ENCODE measurements at regions not wholly inside any gene's neighbourhood (a gene's known extent, or its start where the extent isn't known, plus 50 kb on each side); places are given as distances from the start of the nearest gene placed in this dataset.
"Not testable (repeated sequence)": the region's sequence is repeated elsewhere in the genome, so short reads cannot be mapped to it uniquely, and the experiment has no call there.

DNA sequence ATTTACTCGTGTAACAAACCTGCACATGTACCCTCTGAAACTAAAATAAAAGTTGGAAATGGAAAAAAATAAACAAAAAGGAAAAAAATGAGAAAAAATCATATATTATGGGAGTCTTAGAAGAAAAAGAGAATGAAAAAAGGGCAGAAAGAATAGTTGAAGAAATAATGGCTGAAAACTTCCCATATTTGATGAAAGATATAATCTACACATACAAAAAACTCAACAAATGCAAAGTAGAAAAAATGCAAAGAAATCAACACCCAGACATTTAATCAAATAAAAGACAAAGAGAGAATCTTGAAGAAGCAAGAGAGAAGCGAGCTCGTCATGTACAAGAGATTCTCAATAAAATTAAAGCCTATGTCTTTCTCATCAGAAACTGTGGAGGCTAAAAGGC, 73.8 kb downstream of the SLC25A46 start:
- intact Hi-C loops (cut with micrococcal nuclease) = no loop called here

GRCh38 chr5:110815916-110816605, 77.3 kb downstream of the SLC25A46 start:
- intact Hi-C loops (cut with micrococcal nuclease) = no loop called here

GRCh38 chr5:110817459-110817858, 78.7 kb downstream of the SLC25A46 start:
- intact Hi-C loops (cut with micrococcal nuclease) = no loop called here

DNA sequence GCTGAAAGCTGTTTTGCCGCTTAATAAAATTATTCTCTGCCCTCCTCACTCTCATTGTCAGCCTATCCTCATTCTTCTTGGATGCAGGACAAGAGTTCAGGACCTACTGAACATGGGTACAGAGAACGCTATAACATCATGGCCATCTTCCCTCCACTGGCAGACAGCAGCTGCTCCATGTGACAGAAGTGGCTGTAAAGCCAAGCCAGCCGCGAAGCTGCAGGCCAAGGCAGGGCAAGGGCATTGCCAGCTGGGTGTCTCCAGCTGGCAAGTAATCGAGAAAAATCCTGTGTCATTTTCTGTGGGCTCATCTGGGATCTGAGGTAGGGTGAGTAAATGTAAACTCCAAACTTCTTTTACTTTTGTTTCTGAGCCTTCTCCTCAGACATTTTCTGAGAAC, 84.8 kb downstream of the SLC25A46 start:
- intact Hi-C loops (cut with micrococcal nuclease) = no loop called here

- intact Hi-C loops (cut with micrococcal nuclease) = no loop called here
Measured at GRCh38 chr5:110824936-110825441, 86.2 kb downstream of the SLC25A46 start.

- intact Hi-C loops (cut with micrococcal nuclease) = no loop called here
Measured at GRCh38 chr5:110832683-110833082, 93.9 kb downstream of the SLC25A46 start.

GRCh38 chr5:110834933-110835332, 96.1 kb downstream of the SLC25A46 start:
- intact Hi-C loops (cut with micrococcal nuclease) = loop anchor here (1.0 kb wide), 1 partner anchor 81 kb away; no protein-coding TSS in a partner anchor

DNA sequence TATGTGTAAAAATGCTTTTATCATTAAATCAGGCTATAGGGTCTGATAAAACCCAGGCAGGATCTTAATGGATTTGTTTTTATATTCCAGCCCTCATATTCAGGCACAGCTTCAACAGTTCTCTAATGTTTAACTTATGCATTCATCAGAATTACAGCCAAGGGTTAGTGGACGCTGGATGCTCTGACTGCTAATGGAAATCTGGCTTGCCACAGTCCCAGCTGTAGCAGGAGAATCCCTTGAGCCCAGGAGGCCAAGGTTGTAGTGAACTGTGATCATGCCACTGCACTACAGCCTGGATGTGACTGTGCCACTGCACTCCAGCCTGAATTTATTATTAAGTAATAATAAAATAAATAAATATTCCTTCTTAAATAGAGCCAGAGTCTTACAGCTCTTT, 98.0 kb downstream of the SLC25A46 start:
- intact Hi-C loops (cut with micrococcal nuclease) = no loop called here

- intact Hi-C loops (cut with micrococcal nuclease) = not testable (repeated sequence)
Measured at GRCh38 chr5:110838357-110838756, 99.5 kb downstream of the SLC25A46 start.

GRCh38 chr5:110838961-110839360, 100.2 kb downstream of the SLC25A46 start:
- intact Hi-C loops (cut with micrococcal nuclease) = no loop called here

- intact Hi-C loops (cut with micrococcal nuclease) = no loop called here
Measured at GRCh38 chr5:110840347-110840960, 101.6 kb downstream of the SLC25A46 start.

DNA sequence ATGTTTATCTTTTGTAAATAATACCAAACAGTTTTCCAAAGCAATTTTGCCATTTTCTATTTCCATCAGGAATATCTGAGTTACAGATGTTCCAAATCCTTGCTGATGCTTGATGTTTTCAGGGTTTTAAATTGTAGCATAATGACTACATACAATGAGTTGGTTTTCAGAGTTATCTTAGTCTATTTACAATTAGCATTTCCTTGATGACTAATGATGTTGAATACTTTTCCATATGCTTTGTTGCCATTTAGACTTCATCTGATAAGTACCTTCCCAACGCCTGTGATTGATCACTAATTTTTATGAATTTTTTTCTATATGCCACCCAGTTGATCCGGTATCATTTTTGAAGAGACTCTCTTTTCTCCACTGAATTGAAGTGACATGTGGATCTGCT, 102.3 kb downstream of the SLC25A46 start:
- intact Hi-C loops (cut with micrococcal nuclease) = no loop called here

GRCh38 chr5:110842948-110843347, 104.1 kb downstream of the SLC25A46 start:
- intact Hi-C loops (cut with micrococcal nuclease) = no loop called here

DNA sequence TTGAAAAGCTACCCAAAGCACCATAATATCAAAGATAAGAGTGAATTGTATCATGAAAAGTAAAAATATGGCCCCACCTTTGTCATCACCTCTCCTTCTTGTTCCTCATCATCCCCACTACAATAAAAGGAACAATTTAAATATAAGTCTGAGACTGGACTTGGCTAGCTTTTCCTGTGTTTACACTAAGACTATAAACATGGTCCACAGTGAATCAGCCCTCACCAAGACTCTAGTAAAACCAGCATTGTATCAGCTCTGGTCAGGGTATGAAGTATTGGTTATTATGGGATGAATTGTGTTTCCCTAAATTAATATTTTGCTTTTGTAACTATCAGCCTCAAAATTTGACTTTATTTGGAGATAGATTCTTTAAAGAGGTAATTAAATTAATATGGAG, 105.4 kb downstream of the SLC25A46 start:
- intact Hi-C loops (cut with micrococcal nuclease) = no loop called here

DNA sequence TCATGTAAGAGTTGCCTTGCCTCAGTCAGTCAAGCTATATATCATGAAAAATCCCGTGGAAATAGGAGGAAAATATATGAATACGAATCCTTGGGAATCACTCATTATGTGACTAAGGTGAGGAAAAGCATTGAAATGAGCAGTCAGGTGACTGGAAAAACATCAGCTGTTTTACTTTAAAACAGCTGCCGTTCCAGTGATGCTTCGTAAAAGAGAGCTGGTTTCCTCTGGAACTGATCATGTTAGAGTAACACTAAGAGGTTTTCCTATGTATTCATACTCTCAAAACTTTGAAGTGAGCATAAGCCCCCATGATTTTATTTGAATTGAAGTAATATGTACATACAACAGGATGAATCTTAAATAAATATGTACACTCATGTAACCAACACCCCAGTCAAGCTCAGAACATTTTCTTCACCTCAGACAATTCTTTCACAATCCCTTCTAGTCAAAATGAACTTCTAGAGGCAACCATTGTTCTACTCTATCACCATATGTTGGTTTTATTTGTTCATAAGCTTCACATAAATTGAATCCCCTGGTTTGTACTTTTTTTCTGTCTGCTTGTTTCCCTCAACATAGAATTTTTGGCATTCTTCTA, 107.7 kb downstream of the SLC25A46 start:
- intact Hi-C loops (cut with micrococcal nuclease) = no loop called here

- intact Hi-C loops (cut with micrococcal nuclease) = no loop called here
Measured at GRCh38 chr5:110851357-110851756, 112.5 kb downstream of the SLC25A46 start.

GRCh38 chr5:110852053-110852452, 113.2 kb downstream of the SLC25A46 start:
- intact Hi-C loops (cut with micrococcal nuclease) = no loop called here

DNA sequence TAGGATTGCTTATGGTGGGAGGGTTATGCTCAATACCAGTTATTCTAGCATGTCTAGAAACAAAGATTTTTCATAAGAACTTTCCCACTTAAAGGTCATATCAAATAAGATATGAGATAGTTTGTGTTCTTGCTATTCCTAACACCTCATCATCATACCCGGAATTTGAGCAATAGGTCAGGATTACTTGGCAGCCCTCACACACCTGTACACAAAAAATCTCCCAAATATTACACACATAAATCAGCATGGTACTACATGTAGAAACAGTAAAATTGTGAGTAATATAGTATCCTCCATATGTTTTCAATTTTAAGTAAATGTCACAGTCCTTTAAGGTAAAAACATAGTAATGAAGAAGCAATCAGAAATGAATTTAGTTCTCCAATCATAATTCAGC, 113.7 kb downstream of the SLC25A46 start:
- intact Hi-C loops (cut with micrococcal nuclease) = no loop called here

- intact Hi-C loops (cut with micrococcal nuclease) = no loop called here
Measured at GRCh38 chr5:110853267-110853666, 114.5 kb downstream of the SLC25A46 start.

DNA sequence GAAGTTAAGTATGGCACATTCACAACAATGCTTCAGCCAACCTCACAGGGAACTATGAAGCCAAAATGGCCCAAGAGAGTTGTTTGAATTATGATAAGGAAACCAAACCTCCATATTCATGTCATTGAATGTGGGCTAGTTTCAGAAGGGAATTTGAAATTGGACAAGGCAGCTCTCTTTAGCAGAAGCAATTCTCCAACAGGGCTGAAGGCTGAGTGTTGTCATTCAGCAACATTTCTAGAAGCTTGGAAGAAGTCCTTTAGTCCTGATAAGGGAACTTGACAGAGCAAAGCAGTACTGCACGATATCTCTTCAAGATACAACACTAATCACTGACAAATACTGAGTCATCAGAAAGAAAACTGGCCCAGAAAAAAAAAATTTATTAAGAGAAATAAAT, 115.4 kb downstream of the SLC25A46 start:
- intact Hi-C loops (cut with micrococcal nuclease) = no loop called here

DNA sequence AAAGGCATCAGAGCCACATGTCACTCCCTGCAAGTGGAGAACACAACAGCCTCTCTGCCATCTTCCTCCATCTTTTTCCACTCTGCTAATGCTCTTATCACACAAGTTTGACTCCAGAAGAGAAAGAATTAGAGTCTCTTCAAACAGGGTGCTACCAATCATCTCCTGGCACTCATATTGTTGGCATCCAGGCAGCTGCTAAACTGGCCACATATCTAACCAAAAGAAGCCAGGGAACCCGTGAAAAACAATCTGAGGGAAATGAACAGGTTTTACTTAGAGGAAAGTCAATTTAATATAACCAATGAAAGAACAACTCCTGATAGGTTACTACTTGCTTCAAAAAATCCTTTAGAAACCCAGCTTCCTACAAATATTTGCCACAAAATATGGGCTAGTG, 117.2 kb downstream of the SLC25A46 start:
- intact Hi-C loops (cut with micrococcal nuclease) = no loop called here

- intact Hi-C loops (cut with micrococcal nuclease) = loop anchor here (5.0 kb wide), 1 partner anchor 108 kb away; no protein-coding TSS in a partner anchor
Measured at GRCh38 chr5:110865400-110866094, 126.7 kb downstream of the SLC25A46 start.
